SK-N-SH treated with all-trans-retinoic acid at 6 μM for 48 hours (cell line): ENCODE measurements at regions not wholly inside any gene's neighbourhood (a gene's known extent, or its start where the extent isn't known, plus 50 kb on each side); places are given as distances from the start of the nearest gene placed in this dataset.

ENCODE experiments used
- ATAC-seq: fragments of 200-7000 bp; cut with Tn5 transposase; 3 replicates; pipeline ENCODE4 v1.9.1; 2020; ENCODE audit warnings: mild to moderate bottlenecking, moderate library complexity
- ARNTL ChIP-seq: fragments of 450-650 bp; formaldehyde crosslinking; IDR thresholded peaks from 2 replicates; pipeline ENCODE4 v1.5.0; 2020; ENCODE audit warnings: low read depth, mild to moderate bottlenecking, moderate library complexity, borderline replicate concordance
- CSDC2 ChIP-seq: fragments of 250-450 bp; sonication (Bioruptor Pico); IDR thresholded peaks from 2 replicates; pipeline ENCODE4 v1.5.0; 2020; ENCODE audit warnings: mild to moderate bottlenecking, moderate library complexity
- ESRRG ChIP-seq: fragments of 250-450 bp; sonication (Bioruptor Pico); IDR thresholded peaks from 2 replicates; pipeline ENCODE4 v1.6.1; 2021; ENCODE audit warnings: mild to moderate bottlenecking
- GLIS3 ChIP-seq: fragments of 250-450 bp; sonication (Bioruptor Pico); IDR thresholded peaks from 2 replicates; pipeline ENCODE4 v1.5.0; 2020; ENCODE audit warnings: mild to moderate bottlenecking, moderate library complexity
- ISL1 ChIP-seq: fragments of 250-450 bp; sonication (Bioruptor Pico); IDR thresholded peaks from 2 replicates; pipeline ENCODE4 v2.1.2; 2022; ENCODE audit warnings: mild to moderate bottlenecking, moderate library complexity
- OSR1 ChIP-seq: fragments of 250-450 bp; sonication (Bioruptor Pico); IDR thresholded peaks from 2 replicates; pipeline ENCODE4 v1.8.0; 2022; ENCODE audit warnings: moderate library complexity, mild to moderate bottlenecking, inconsistent platforms
- PPARA ChIP-seq: fragments of 250-450 bp; sonication (Bioruptor Pico); IDR thresholded peaks from 2 replicates; pipeline ENCODE4 v1.5.0; 2020; ENCODE audit warnings: mild to moderate bottlenecking, borderline replicate concordance
- RARB ChIP-seq: fragments of 250-450 bp; sonication (Bioruptor Pico); IDR thresholded peaks from 2 replicates; pipeline ENCODE4 v1.8.0; 2021; ENCODE audit warnings: mild to moderate bottlenecking, moderate library complexity
- SNAI2 ChIP-seq: fragments of 250-450 bp; sonication (Bioruptor Pico); IDR thresholded peaks from 2 replicates; pipeline ENCODE4 v1.5.0; 2020; ENCODE audit warnings: mild to moderate bottlenecking, moderate library complexity
- TCF4 ChIP-seq: fragments of 250-450 bp; sonication (Bioruptor Pico); IDR thresholded peaks from 2 replicates; pipeline ENCODE4 v1.8.0; 2021; ENCODE audit warnings: mild to moderate bottlenecking, moderate library complexity, borderline replicate concordance
- TOX ChIP-seq: fragments of 250-450 bp; sonication (Bioruptor Pico); IDR thresholded peaks from 2 replicates; pipeline ENCODE4 v1.8.0; 2021; ENCODE audit warnings: mild to moderate bottlenecking, moderate library complexity, borderline replicate concordance
- ZC3H10 ChIP-seq: fragments of 250-450 bp; sonication (Bioruptor Pico); IDR thresholded peaks from 2 replicates; pipeline ENCODE4 v1.5.1; 2021; ENCODE audit warnings: mild to moderate bottlenecking, moderate library complexity
- ZFP3 ChIP-seq: fragments of 250-450 bp; sonication (Bioruptor Pico); IDR thresholded peaks from 2 replicates; pipeline ENCODE4 v1.5.0; 2020; ENCODE audit warnings: mild to moderate bottlenecking, moderate library complexity
- ZFP30 ChIP-seq: fragments of 450-650 bp; formaldehyde crosslinking; IDR thresholded peaks from 2 replicates; pipeline ENCODE4 v1.5.0; 2022; ENCODE audit warnings: mild to moderate bottlenecking, moderate library complexity
- ZNF70 ChIP-seq: fragments of 450-650 bp; formaldehyde crosslinking; IDR thresholded peaks from 2 replicates; pipeline ENCODE4 v1.5.0; 2020; ENCODE audit warnings: mild to moderate bottlenecking, moderate library complexity
- ZNF8 ChIP-seq: fragments of 450-650 bp; formaldehyde crosslinking; IDR thresholded peaks from 2 replicates; pipeline ENCODE4 v1.5.0; 2020; ENCODE audit warnings: mild to moderate bottlenecking, moderate library complexity
- TF ChIP-seq, protein P1 (sequence below): fragments of 250-450 bp; sonication (Bioruptor Pico); IDR thresholded peaks from 2 replicates; pipeline ENCODE4 v1.8.0; 2021; ENCODE audit warnings: low read depth, mild to moderate bottlenecking, moderate library complexity, borderline replicate concordance
- TF ChIP-seq, protein P2 (sequence below): fragments of 250-450 bp; sonication (Bioruptor Pico); IDR thresholded peaks from 2 replicates; pipeline ENCODE4 v1.5.1; 2021; ENCODE audit warnings: mild to moderate bottlenecking, moderate library complexity
- TF ChIP-seq, protein P3 (sequence below): fragments of 250-450 bp; sonication (Bioruptor Pico); IDR thresholded peaks from 2 replicates; pipeline ENCODE4 v1.8.0; 2020; ENCODE audit warnings: mild to moderate bottlenecking, moderate library complexity, borderline replicate concordance
- TF ChIP-seq, protein P4 (sequence below): fragments of 250-450 bp; sonication (Bioruptor Pico); IDR thresholded peaks from 2 replicates; pipeline ENCODE4 v1.5.1; 2020; ENCODE audit warnings: low read depth, mild to moderate bottlenecking, moderate library complexity
- TF ChIP-seq, protein P5 (sequence below): fragments of 250-450 bp; sonication (Bioruptor Pico); IDR thresholded peaks from 2 replicates; pipeline ENCODE4 v1.5.0; 2020; ENCODE audit warnings: mild to moderate bottlenecking, moderate library complexity

GRCh38 chr12:33061844-33062243, 165.3 kb upstream of the PKP2 start:
- no peak for TF ChIP-seq ZC3H10
- no peak for ATAC-seq

GRCh38 chr12:33054371-33054770, 157.8 kb upstream of the PKP2 start:
- TF ChIP-seq, protein P1, sequence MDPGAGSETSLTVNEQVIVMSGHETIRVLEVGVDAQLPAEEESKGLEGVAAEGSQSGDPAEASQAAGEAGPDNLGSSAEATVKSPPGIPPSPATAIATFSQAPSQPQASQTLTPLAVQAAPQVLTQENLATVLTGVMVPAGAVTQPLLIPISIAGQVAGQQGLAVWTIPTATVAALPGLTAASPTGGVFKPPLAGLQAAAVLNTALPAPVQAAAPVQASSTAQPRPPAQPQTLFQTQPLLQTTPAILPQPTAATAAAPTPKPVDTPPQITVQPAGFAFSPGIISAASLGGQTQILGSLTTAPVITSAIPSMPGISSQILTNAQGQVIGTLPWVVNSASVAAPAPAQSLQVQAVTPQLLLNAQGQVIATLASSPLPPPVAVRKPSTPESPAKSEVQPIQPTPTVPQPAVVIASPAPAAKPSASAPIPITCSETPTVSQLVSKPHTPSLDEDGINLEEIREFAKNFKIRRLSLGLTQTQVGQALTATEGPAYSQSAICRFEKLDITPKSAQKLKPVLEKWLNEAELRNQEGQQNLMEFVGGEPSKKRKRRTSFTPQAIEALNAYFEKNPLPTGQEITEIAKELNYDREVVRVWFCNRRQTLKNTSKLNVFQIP (CRISPR knock-in tag): no peak
- no peak for TF ChIP-seq ZNF70 (CRISPR knock-in tag)
- TF ChIP-seq ZFP3: no peak
- TF ChIP-seq OSR1 (CRISPR knock-in tag): no peak
- ATAC-seq: no peak

- TF ChIP-seq CSDC2 (CRISPR knock-in tag): no peak
- TF ChIP-seq, protein P1 (CRISPR knock-in tag): no peak
- no peak for TF ChIP-seq OSR1 (CRISPR knock-in tag)
- no peak for TF ChIP-seq ZNF8 (CRISPR knock-in tag)
- TF ChIP-seq, protein P2, sequence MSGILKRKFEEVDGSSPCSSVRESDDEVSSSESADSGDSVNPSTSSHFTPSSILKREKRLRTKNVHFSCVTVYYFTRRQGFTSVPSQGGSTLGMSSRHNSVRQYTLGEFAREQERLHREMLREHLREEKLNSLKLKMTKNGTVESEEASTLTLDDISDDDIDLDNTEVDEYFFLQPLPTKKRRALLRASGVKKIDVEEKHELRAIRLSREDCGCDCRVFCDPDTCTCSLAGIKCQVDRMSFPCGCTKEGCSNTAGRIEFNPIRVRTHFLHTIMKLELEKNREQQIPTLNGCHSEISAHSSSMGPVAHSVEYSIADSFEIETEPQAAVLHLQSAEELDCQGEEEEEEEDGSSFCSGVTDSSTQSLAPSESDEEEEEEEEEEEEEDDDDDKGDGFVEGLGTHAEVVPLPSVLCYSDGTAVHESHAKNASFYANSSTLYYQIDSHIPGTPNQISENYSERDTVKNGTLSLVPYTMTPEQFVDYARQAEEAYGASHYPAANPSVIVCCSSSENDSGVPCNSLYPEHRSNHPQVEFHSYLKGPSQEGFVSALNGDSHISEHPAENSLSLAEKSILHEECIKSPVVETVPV (CRISPR knock-in tag): no peak
- no peak for TF ChIP-seq GLIS3 (CRISPR knock-in tag)
- no peak for TF ChIP-seq RARB (CRISPR knock-in tag)
- no peak for TF ChIP-seq ZFP30 (CRISPR knock-in tag)
- no peak for TF ChIP-seq PPARA (CRISPR knock-in tag)
- TF ChIP-seq ISL1: no peak
- no peak for TF ChIP-seq ESRRG (CRISPR knock-in tag)
- TF ChIP-seq SNAI2 (CRISPR knock-in tag): no peak
- no peak for TF ChIP-seq TOX
- TF ChIP-seq, protein P3, sequence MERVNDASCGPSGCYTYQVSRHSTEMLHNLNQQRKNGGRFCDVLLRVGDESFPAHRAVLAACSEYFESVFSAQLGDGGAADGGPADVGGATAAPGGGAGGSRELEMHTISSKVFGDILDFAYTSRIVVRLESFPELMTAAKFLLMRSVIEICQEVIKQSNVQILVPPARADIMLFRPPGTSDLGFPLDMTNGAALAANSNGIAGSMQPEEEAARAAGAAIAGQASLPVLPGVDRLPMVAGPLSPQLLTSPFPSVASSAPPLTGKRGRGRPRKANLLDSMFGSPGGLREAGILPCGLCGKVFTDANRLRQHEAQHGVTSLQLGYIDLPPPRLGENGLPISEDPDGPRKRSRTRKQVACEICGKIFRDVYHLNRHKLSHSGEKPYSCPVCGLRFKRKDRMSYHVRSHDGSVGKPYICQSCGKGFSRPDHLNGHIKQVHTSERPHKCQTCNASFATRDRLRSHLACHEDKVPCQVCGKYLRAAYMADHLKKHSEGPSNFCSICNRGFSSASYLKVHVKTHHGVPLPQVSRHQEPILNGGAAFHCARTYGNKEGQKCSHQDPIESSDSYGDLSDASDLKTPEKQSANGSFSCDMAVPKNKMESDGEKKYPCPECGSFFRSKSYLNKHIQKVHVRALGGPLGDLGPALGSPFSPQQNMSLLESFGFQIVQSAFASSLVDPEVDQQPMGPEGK (CRISPR knock-in tag): no peak
- TF ChIP-seq ZFP3: no peak
- no peak for TF ChIP-seq ZNF70 (CRISPR knock-in tag)
- TF ChIP-seq, protein P4, sequence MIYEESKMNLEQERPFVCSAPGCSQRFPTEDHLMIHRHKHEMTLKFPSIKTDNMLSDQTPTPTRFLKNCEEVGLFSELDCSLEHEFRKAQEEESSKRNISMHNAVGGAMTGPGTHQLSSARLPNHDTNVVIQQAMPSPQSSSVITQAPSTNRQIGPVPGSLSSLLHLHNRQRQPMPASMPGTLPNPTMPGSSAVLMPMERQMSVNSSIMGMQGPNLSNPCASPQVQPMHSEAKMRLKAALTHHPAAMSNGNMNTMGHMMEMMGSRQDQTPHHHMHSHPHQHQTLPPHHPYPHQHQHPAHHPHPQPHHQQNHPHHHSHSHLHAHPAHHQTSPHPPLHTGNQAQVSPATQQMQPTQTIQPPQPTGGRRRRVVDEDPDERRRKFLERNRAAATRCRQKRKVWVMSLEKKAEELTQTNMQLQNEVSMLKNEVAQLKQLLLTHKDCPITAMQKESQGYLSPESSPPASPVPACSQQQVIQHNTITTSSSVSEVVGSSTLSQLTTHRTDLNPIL (CRISPR knock-in tag): no peak
- no peak for TF ChIP-seq ARNTL (CRISPR knock-in tag)
- no peak for TF ChIP-seq TCF4
- ATAC-seq: no peak
These were observed 155.8 kb upstream of the PKP2 start for GRCh38 chr12:33052141-33053051.

DNA sequence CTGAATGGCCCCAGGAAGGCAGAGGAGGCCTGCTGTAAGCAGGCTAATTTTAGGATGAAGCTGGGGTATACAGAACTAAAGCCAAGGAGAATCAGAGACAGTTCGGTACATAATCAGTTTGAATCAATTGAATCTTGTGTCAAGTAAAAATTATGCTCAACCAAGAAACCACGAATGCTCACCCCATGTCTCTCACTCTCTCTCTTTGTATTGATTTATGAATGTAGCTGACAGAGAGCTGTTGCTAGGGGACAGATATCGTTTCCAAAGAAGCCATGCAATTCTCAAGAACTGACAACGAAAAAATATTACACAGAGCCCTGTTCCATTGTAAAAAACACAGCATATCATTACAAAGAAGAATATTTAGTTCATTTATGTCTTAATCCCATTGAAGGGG, 151.1 kb upstream of the PKP2 start:
- no peak for ATAC-seq
- TF ChIP-seq TCF4: no peak
- no peak for TF ChIP-seq OSR1 (CRISPR knock-in tag)
- no peak for TF ChIP-seq ZNF8 (CRISPR knock-in tag)
- TF ChIP-seq, protein P5, sequence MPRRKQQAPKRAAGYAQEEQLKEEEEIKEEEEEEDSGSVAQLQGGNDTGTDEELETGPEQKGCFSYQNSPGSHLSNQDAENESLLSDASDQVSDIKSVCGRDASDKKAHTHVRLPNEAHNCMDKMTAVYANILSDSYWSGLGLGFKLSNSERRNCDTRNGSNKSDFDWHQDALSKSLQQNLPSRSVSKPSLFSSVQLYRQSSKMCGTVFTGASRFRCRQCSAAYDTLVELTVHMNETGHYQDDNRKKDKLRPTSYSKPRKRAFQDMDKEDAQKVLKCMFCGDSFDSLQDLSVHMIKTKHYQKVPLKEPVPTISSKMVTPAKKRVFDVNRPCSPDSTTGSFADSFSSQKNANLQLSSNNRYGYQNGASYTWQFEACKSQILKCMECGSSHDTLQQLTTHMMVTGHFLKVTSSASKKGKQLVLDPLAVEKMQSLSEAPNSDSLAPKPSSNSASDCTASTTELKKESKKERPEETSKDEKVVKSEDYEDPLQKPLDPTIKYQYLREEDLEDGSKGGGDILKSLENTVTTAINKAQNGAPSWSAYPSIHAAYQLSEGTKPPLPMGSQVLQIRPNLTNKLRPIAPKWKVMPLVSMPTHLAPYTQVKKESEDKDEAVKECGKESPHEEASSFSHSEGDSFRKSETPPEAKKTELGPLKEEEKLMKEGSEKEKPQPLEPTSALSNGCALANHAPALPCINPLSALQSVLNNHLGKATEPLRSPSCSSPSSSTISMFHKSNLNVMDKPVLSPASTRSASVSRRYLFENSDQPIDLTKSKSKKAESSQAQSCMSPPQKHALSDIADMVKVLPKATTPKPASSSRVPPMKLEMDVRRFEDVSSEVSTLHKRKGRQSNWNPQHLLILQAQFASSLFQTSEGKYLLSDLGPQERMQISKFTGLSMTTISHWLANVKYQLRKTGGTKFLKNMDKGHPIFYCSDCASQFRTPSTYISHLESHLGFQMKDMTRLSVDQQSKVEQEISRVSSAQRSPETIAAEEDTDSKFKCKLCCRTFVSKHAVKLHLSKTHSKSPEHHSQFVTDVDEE (CRISPR knock-in tag): no peak
- TF ChIP-seq, protein P2 (CRISPR knock-in tag): no peak
